ENCODE measurements at regions not wholly inside any gene's neighbourhood (a gene's known extent, or its start where the extent isn't known, plus 50 kb on each side); places are given as distances from the start of the nearest gene placed in this dataset.

GRCh38 chr18:41324934-41325333 is 630.1 kb upstream of the PIK3C3 start:
- no peak for TF ChIP-seq CTCF (IDR thresholded peaks at IDR 0.05; ENCODE audit: insufficient read depth, low read depth, low read length)
- no peak overlapping the region for H3K4me3 ChIP-seq (ENCODE audit: low read depth, low read length)
- DNase-seq (ENCODE audit: low read depth) = peak; percentile 3

- no peak for TF ChIP-seq CTCF (IDR thresholded peaks at IDR 0.05; ENCODE audit: insufficient read depth, low read depth, low read length)
- no peak for DNase-seq (ENCODE audit: low read depth)
- no peak overlapping the region for H3K4me3 ChIP-seq (ENCODE audit: low read depth, low read length)
Observed at GRCh38 chr18:41324020-41324791, 630.8 kb upstream of the PIK3C3 start.

- DNase-seq (ENCODE audit: low read depth) = peak; percentile 6
Observed at GRCh38 chr18:41323044-41323443, 632.0 kb upstream of the PIK3C3 start.

GRCh38 chr18:41320100-41320499 is 634.9 kb upstream of the PIK3C3 start:
- DNase-seq (ENCODE audit: low read depth) = no peak
- H3K4me3 ChIP-seq (ENCODE audit: low read depth, low read length) = no peak overlapping the region
- no peak for TF ChIP-seq CTCF (IDR thresholded peaks at IDR 0.05; ENCODE audit: insufficient read depth, low read depth, low read length)

More at GRCh38 chr18:41323044-41323443, 632.0 kb upstream of the PIK3C3 start:
- H3K4me3 ChIP-seq (ENCODE audit: low read depth, low read length) = no peak overlapping the region
- TF ChIP-seq CTCF (IDR thresholded peaks at IDR 0.05; ENCODE audit: insufficient read depth, low read depth, low read length) = no peak

GRCh38 chr18:41315134-41315533 is 639.9 kb upstream of the PIK3C3 start:
- no peak overlapping the region for H3K4me3 ChIP-seq (ENCODE audit: low read depth, low read length)
- no peak for DNase-seq (ENCODE audit: low read depth)
- TF ChIP-seq CTCF (IDR thresholded peaks at IDR 0.05; ENCODE audit: insufficient read depth, low read depth, low read length) = no peak

GRCh38 chr18:41311571-41312547 is 643.2 kb upstream of the PIK3C3 start:
- TF ChIP-seq CTCF (IDR thresholded peaks at IDR 0.05; ENCODE audit: insufficient read depth, low read depth, low read length) = no peak
- no peak for DNase-seq (ENCODE audit: low read depth)
- no peak overlapping the region for H3K4me3 ChIP-seq (ENCODE audit: low read depth, low read length)

All from fibroblast of villous mesenchyme (primary cell).